Rectal smooth muscle tissue (tissue), 1 donor: ENCODE measurements at regions not wholly inside any gene's neighbourhood (a gene's known extent, or its start where the extent isn't known, plus 50 kb on each side); places are given as distances from the start of the nearest gene placed in this dataset.

Experiments
- H3K27ac ChIP-seq: one replicate; pipeline ENCODE4 v1.7.0; 2013; ENCODE audit warnings: low read depth, low read length, inconsistent platforms
- H3K27me3 ChIP-seq: one replicate; pipeline ENCODE4 v1.7.0; 2013; ENCODE audit warnings: low read length; ENCODE audit not compliant: control insufficient read depth, insufficient read depth
- H3K36me3 ChIP-seq: one replicate; pipeline ENCODE4 v1.7.0; 2013; ENCODE audit warnings: low read length; ENCODE audit not compliant: control insufficient read depth, insufficient read depth
- H3K4me1 ChIP-seq: one replicate; pipeline ENCODE4 v1.7.0; 2013; ENCODE audit warnings: low read length; ENCODE audit not compliant: control insufficient read depth, insufficient read depth
- H3K4me3 ChIP-seq: one replicate; pipeline ENCODE4 v1.7.0; 2013; ENCODE audit warnings: low read length
- H3K9ac ChIP-seq: one replicate; pipeline ENCODE4 v1.7.0; 2013; ENCODE audit warnings: low read length

- H3K4me3 ChIP-seq: no peak overlapping the region
- no peaks in the 10 kb centered on the region for H3K4me1 ChIP-seq
- no peaks in the 10 kb centered on the region for H3K27me3 ChIP-seq
- H3K9ac ChIP-seq: no peak overlapping the region
- H3K27ac ChIP-seq: no peak overlapping the region
- H3K36me3 ChIP-seq: no peaks in the 10 kb centered on the region
Measured at GRCh38 chr7:19872094-19872493, 98.7 kb upstream of the TMEM196 start.

- Histone ChIP-seq H3K4me3 (no peak overlapping the region), H3K4me1 (no peaks in the 10 kb centered on the region)
Measured at GRCh38 chr7:19871102-19871501, 97.7 kb upstream of the TMEM196 start.

GRCh38 chr7:19869979-19870378, 96.6 kb upstream of the TMEM196 start:
- no peak overlapping the region for H3K4me3 ChIP-seq
- H3K4me1 ChIP-seq: no peaks in the 10 kb centered on the region
- no peak overlapping the region for H3K27ac ChIP-seq
- H3K36me3 ChIP-seq: no peaks in the 10 kb centered on the region
- no peak overlapping the region for H3K9ac ChIP-seq
- no peaks in the 10 kb centered on the region for H3K27me3 ChIP-seq

More at GRCh38 chr7:19871102-19871501, 97.7 kb upstream of the TMEM196 start:
- no peak overlapping the region for H3K27ac ChIP-seq
- H3K9ac ChIP-seq: no peak overlapping the region
- no peaks in the 10 kb centered on the region for H3K27me3 ChIP-seq
- no peaks in the 10 kb centered on the region for H3K36me3 ChIP-seq

GRCh38 chr7:19853261-19853832, 79.9 kb upstream of the TMEM196 start:
- Histone ChIP-seq H3K9ac (no peak overlapping the region), H3K4me1 (no peaks in the 10 kb centered on the region), H3K27me3 (no peaks in the 10 kb centered on the region), H3K4me3 (no peak overlapping the region), H3K27ac (no peak overlapping the region), H3K36me3 (no peaks in the 10 kb centered on the region)

GRCh38 chr7:19852192-19852591, 78.8 kb upstream of the TMEM196 start:
- Histone ChIP-seq H3K4me1 (no peaks in the 10 kb centered on the region), H3K27me3 (no peaks in the 10 kb centered on the region), H3K27ac (no peak overlapping the region), H3K4me3 (no peak overlapping the region), H3K36me3 (no peaks in the 10 kb centered on the region), H3K9ac (no peak overlapping the region)

GRCh38 chr7:19851504-19851903, 78.1 kb upstream of the TMEM196 start:
- no peaks in the 10 kb centered on the region for H3K4me1 ChIP-seq
- no peak overlapping the region for H3K4me3 ChIP-seq
- no peaks in the 10 kb centered on the region for H3K27me3 ChIP-seq
- no peaks in the 10 kb centered on the region for H3K36me3 ChIP-seq
- no peak overlapping the region for H3K27ac ChIP-seq
- no peak overlapping the region for H3K9ac ChIP-seq

GRCh38 chr7:19834566-19834965, 61.1 kb upstream of the TMEM196 start:
- H3K4me3 ChIP-seq: no peak overlapping the region
- no peak overlapping the region for H3K9ac ChIP-seq
- H3K36me3 ChIP-seq: no peaks in the 10 kb centered on the region
- H3K4me1 ChIP-seq: no peaks in the 10 kb centered on the region
- no peak overlapping the region for H3K27ac ChIP-seq
- no peaks in the 10 kb centered on the region for H3K27me3 ChIP-seq

GRCh38 chr7:19830604-19831003, 57.2 kb upstream of the TMEM196 start:
- Histone ChIP-seq H3K27ac (no peak overlapping the region), H3K27me3 (no peaks in the 10 kb centered on the region), H3K4me3 (no peak overlapping the region), H3K36me3 (no peaks in the 10 kb centered on the region), H3K9ac (no peak overlapping the region), H3K4me1 (no peaks in the 10 kb centered on the region)
